Activated effector memory CD4-positive, alpha-beta T cell treated with anti-CD3 and anti-CD28 coated beads, Interleukin-2, amount 50 U/mL, for 16 hours (primary cell): ENCODE measurements at regions not wholly inside any gene's neighbourhood (a gene's known extent, or its start where the extent isn't known, plus 50 kb on each side); places are given as distances from the start of the nearest gene placed in this dataset.

Experiments
- DNase-seq: peaks from one replicate; pipeline ENCODE4 v3.0.0-alpha.2; 2020

- DNase-seq: no peak
Observed at GRCh38 chr2:238793801-238794449, 54.0 kb upstream of the TWIST2 start.

- DNase-seq: no peak
Observed at GRCh38 chr2:238796223-238796885, 51.5 kb upstream of the TWIST2 start.

- DNase-seq: no peak
Observed at GRCh38 chr2:238797537-238797936, 50.3 kb upstream of the TWIST2 start.
